ENCODE measurements at regions not wholly inside any gene's neighbourhood (a gene's known extent, or its start where the extent isn't known, plus 50 kb on each side); places are given as distances from the start of the nearest gene placed in this dataset.

GRCh38 chr9:82438581-82438980, 450.0 kb downstream of the SPATA31D1 start:
- no peak for FAIRE-seq
- Histone ChIP-seq H3K4me3 (no peak overlapping the region), H3K4me2 (ENCODE audit: insufficient read depth, low read length) (no peak overlapping the region), H3K9ac (ENCODE audit: insufficient read depth in 1 of 2, low read depth in 2 of 2, low read length in 2 of 2) (no peak overlapping the region), H3K27ac (ENCODE audit: extremely low read depth, low read depth, low read length) (no peak overlapping the region), H3K27me3 (ENCODE audit: control insufficient read depth in 2 of 2, insufficient read depth in 2 of 2, low read length in 2 of 2) (no peaks in the 10 kb centered on the region), H3K4me1 (replicated peaks in 1 of 2; ENCODE audit: control insufficient read depth in 2 of 2, insufficient read depth in 2 of 2, low read length in 2 of 2) (no peaks in the 10 kb centered on the region), H3K36me3 (ENCODE audit: control insufficient read depth, insufficient read depth, low read length) (no peaks in the 10 kb centered on the region), H3K9me3 (replicated peaks; ENCODE audit: control insufficient read depth, insufficient read depth, low read depth, low read length) (no peaks in the 10 kb centered on the region), H2AFZ (ENCODE audit: low read depth, low read length) (no peak overlapping the region), H4K20me1 (replicated peaks; ENCODE audit: control insufficient read depth, insufficient read depth, low read length) (no peaks in the 10 kb centered on the region), H3K9me1 (ENCODE audit: control insufficient read depth, insufficient read depth, low read length) (no peaks in the 10 kb centered on the region), H3K79me2 (ENCODE audit: control insufficient read depth, insufficient read depth, low read length) (no peaks in the 10 kb centered on the region)
- DNase-seq (ENCODE audit: extremely low read depth in 1 of 4, low spot score in 3 of 4), result no peak
- no peak for ATAC-seq
- POLR2A ChIA-PET, result no interaction called here
- BruUV-seq (replicated peaks), result no TSS peak
- intact Hi-C loops (cut with micrococcal nuclease) (no loop called here), in situ Hi-C loops (cut with MboI) (no loop called here)
- CTCF ChIA-PET (ENCODE audit: low intra/inter-chr PET ratio), result no interaction called here
- TF ChIP-seq PCBP2 (IDR thresholded peaks at IDR 0.05; ENCODE audit: low read depth, low read length, poor library complexity, severe bottlenecking) (no peak), SUPT5H (IDR thresholded peaks at IDR 0.05) (no peak), HDGF (IDR thresholded peaks at IDR 0.05) (no peak), NR4A1 (CRISPR knock-in tag; IDR thresholded peaks at IDR 0.05) (no peak), NR4A1 (tag; IDR thresholded peaks at IDR 0.05) (no peak), ZNF764 (CRISPR knock-in tag; IDR thresholded peaks at IDR 0.05; ENCODE audit: low read depth) (no peak), ZNF77 (CRISPR knock-in tag; IDR thresholded peaks at IDR 0.05) (no peak), ARID2 (IDR thresholded peaks at IDR 0.05) (no peak), ESRRA (IDR thresholded peaks at IDR 0.05; ENCODE audit: borderline replicate concordance, low read depth) (no peak), MGA (IDR thresholded peaks at IDR 0.05) (no peak), ZNF778 (CRISPR knock-in tag; IDR thresholded peaks at IDR 0.05) (no peak), SAFB (IDR thresholded peaks at IDR 0.05; ENCODE audit: borderline replicate concordance, low read depth, low read length) (no peak), CTBP1 (IDR thresholded peaks at IDR 0.05; ENCODE audit: borderline replicate concordance) (no peak), ZNF512 (tag; IDR thresholded peaks at IDR 0.05) (no peak)

All from K562 (cell line).